ENCODE measurements at regions not wholly inside any gene's neighbourhood (a gene's known extent, or its start where the extent isn't known, plus 50 kb on each side); places are given as distances from the start of the nearest gene placed in this dataset.

DNA sequence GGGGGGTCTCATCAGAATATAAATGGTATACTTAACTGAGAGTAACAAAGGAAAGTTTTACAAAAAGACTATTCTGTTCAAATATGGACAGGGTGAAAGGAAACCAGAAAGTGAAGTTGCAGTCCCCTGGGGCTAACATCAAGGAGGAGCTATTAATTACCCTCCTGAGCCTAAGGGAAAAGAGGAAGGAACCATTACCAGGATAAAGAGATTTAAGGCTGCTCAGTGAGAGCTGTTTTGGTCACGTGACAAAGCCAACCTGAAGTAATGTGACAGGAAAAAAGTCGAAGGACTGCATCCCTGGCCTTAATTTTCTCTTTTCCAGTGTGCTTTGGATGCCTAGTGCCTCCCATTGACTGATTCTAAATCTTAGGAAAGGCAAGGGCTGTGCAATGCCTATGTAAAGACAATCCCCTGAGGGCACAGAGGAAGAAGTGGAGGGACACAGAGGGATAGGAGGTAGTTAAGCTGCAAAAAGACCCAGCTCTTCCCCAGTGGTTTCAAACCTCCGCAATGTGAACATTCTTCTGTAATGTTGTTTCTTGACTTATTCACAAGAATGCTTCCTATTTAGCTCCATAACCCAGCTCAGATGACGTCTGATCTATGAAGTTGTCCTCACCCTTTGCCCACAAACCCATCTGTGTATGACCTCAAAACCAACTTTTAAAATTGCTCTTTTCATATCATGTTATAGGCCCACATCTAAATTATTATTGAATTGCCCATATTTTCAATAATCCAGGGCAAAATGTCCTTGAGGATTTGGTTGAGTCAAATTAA is 187.7 kb upstream of the DCN start:
- TF ChIP-seq, protein P1, sequence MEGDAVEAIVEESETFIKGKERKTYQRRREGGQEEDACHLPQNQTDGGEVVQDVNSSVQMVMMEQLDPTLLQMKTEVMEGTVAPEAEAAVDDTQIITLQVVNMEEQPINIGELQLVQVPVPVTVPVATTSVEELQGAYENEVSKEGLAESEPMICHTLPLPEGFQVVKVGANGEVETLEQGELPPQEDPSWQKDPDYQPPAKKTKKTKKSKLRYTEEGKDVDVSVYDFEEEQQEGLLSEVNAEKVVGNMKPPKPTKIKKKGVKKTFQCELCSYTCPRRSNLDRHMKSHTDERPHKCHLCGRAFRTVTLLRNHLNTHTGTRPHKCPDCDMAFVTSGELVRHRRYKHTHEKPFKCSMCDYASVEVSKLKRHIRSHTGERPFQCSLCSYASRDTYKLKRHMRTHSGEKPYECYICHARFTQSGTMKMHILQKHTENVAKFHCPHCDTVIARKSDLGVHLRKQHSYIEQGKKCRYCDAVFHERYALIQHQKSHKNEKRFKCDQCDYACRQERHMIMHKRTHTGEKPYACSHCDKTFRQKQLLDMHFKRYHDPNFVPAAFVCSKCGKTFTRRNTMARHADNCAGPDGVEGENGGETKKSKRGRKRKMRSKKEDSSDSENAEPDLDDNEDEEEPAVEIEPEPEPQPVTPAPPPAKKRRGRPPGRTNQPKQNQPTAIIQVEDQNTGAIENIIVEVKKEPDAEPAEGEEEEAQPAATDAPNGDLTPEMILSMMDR (IDR thresholded peaks at IDR 0.05), result no peak
- no peak for TF ChIP-seq POLR2A (IDR thresholded peaks at IDR 0.05)

Data from uterus (tissue), 2 donors.